ENCODE measurements at regions not wholly inside any gene's neighbourhood (a gene's known extent, or its start where the extent isn't known, plus 50 kb on each side); places are given as distances from the start of the nearest gene placed in this dataset.
A peak's percentile ranks its signal among the peaks of the same experiment; 100 is the strongest.
"Not testable (repeated sequence)": the region's sequence is repeated elsewhere in the genome, so short reads cannot be mapped to it uniquely, and the experiment has no call there.

- no peak for DNase-seq
Observed at GRCh38 chr10:120208488-120208887, 248.5 kb upstream of the PLPP4 start.

DNA sequence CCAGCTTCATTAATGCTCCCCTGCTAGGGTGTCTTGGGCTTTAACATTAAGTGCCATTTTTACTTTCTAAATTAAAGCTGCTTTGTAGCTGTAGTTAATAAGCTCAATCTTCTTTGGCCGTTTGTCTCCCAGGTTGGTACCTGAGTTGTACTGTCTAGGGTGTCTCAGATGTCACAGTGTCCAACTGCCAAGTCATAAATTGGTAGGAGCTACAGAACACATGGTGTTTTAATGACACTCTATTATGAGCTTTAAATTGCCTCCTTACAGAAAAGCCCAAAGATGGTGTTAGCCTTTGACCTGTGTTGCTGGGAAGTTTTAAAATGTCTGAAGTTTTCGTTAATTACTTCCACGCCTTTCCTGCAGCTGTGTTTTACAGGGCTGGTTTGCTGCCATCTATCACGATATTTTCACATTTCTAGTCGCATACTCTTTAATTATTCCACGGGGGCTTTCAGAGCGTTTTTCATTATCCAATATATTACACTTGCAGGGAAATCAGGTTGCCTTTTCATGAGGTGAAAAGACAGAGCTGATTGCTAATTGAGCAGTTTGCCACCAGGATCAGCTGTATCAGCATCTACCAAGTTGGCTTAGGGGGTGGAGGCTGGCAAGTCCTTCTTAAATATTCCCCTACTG, 247.8 kb upstream of the PLPP4 start:
- peak; percentile 11 for DNase-seq

DNA sequence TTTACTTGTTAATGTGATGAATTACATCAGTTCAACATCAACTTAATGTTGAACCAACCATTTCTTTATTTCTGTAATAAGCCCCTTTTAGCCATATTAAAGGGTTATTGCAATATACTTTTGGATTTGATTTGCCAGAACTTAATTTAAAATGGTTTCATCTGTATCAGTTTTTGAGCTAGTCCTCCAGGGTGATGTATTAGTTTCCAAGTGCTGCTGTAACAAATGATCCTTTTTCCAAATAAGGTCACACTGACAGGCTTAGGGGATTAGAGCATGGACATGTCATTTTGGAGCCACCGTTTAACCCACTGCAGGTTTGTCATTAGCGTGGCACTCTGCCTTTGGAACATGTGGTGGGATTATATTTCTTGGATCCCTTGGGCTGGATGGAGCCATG, 244.8 kb upstream of the PLPP4 start:
- DNase-seq, result no peak

DNA sequence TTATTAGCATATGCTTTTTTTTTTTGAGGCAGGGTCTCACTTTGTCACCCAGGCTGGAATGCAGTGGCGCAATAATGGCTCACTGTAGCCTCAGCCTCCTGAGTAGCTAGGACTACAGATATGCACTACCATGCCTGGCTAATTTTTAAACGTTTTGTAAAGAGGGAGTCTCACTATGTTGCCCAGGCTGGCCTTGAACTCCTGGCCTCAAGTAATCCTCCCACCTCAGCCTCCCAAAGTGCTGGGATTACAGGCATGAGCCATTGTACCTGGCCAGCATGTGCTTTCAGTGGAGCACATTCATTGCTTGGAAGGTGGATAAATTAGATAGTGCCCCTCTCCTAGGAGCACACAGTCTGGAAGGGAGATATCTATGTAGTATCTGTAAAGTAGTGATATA, 243.7 kb upstream of the PLPP4 start:
- DNase-seq, result not testable (repeated sequence)

DNA sequence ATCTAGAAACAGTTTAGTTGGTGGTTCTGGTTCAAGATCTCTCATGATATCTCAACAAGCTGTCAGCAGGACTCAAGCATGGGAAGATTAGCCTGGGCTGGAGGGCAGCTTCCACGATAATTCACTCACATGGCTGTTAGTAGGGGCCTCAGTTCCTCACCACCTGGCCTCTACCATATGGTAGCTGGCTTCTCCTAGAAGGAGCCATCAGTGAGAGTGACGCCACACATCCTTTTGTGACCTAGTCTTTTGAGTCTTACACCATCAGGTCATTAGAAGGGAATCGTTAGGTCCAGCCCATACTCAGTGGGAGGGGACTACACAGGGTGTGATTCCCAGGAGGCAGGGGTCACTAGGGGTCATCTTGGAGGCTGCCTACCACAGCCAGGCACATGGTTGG, 239.3 kb upstream of the PLPP4 start:
- no peak for DNase-seq

DNA sequence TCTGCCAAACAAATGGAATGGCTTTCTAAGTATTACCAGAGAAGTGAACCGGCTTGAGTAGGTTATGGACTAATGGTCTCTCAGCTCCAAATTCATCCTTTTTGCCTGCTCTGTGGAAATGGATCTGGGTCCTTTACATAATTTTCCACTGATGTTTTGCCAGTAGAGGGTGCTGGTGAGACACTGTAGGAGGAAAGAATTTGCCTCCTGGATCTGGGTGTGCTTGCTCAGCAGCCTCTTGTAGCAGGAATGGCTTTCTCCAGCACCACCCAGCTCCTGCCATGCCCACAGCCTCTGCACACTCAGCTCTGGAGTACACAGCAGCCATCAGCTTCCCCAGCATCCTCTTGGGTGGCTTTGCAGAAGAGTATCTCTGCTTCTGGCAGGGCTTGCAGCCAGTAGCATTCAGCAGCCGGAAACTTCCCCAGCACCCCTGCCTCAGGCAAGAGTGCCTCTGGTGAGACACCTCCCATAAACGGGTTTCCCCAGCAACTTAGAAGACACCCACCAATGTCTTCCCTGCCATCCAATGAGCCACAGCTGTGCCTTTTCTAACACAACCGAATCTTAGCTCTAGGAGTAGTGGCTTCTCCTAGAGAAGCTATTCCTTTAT, 235.0 kb upstream of the PLPP4 start:
- DNase-seq, result peak; percentile 18

GRCh38 chr10:120229641-120230040, 227.4 kb upstream of the PLPP4 start:
- DNase-seq, result no peak

- DNase-seq, result not testable (repeated sequence)
Observed at GRCh38 chr10:120239695-120240094, 217.3 kb upstream of the PLPP4 start.

DNA sequence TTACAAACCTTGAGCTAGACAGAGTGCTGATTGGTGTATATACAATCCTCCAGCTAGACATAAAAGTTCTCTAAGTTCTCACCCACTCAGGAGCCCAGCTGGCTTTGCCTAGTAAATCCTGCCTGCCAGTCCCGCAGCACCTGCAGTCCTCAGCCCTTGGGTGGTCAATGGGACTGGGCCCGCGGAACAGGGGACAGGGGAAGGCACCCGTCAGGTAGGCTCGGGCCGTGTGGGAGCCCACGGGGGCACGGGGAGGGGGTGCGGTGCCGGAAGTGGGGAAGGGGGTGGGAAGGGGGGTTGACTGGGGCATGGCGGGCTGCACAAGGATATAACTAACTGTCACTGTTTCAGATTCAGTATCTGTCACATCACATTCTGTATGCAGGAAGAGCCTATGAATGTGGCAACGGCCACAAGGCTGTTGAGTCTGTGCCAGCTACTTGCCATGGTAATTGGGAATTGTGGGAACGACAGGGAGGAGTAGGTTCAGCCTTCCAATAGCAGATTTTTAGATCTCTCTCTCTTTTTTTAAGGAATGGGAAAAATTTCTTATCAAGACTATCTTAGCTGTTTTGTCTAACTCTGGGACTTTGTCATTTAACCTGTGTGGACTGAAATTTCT, 205.1 kb upstream of the PLPP4 start:
- DNase-seq, result no peak

- no peak for DNase-seq
Observed at GRCh38 chr10:120253131-120253530, 203.9 kb upstream of the PLPP4 start.

GRCh38 chr10:120260456-120260855, 196.6 kb upstream of the PLPP4 start:
- DNase-seq, result no peak

DNA sequence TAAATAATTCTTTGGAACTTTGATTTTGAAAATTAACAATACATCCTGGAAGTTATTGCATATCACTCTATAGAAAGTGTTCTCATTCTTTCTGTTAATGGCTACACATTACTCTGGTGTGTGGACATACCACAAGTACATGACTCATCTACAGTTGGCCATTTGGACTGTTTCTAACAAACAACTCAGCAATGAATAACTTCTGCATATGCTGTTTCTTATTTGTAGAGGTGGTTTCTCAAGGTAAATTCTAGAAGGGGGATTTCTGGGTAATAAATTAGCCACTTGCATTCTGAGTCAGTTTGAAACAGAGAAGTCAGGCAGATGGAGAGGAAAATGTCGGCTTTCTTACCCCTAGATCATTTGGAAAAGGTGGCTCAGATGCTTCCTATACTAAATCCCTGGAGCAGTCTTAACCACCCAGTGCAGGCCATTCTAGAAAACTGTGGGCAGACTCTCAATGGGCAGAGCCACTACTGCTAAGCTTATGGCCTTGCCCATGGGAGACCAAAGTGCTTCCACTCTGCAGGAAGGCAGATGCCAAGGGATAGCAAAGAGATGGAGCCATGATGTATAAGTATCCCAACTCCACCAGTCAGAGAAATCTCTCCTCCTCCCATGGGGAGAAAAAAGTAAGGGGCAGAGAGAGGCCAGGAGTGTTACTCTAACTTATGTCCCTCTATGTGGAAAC, 194.0 kb upstream of the PLPP4 start:
- no peak for DNase-seq

DNA sequence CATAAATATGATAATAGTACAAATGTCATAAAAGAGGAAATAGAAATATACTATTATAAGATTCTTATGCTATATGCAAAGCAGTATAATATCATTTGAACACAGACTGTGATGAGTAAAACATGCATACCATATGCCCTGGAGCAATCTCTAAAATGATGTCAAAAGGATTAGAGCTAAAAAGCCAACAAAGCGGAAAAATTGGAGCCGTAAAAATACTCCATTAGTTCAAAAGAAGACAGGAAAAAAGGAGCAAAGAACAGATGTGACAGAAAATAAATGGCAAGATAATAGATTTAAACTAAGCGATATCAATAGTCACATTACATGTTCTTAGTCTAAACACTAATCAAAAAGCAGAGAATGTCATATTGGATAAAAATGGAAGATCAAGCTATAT, 191.0 kb upstream of the PLPP4 start:
- DNase-seq, result no peak

GRCh38 chr10:120270906-120271305, 186.1 kb upstream of the PLPP4 start:
- DNase-seq, result no peak

DNA sequence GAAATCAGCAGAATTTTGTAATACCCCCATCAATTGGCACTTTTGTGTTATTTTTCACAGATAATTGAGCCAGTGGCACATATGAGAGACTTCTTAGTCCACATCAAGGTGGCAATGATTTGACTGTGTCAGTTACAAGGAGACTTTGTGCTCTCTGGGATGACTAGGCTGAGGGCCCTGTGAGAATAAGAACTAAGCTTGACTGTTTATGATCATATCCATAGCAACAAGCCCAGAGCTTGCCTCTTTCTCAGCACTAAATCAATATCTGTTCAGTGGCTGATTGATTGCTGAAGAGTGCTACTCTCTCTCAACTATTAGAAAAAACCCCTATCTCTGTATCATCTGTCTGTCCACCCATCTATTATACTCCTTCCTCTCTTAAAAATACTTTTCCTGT, 185.3 kb upstream of the PLPP4 start:
- no peak for DNase-seq

- no peak for DNase-seq
Observed at GRCh38 chr10:120272350-120272749, 184.7 kb upstream of the PLPP4 start.

DNA sequence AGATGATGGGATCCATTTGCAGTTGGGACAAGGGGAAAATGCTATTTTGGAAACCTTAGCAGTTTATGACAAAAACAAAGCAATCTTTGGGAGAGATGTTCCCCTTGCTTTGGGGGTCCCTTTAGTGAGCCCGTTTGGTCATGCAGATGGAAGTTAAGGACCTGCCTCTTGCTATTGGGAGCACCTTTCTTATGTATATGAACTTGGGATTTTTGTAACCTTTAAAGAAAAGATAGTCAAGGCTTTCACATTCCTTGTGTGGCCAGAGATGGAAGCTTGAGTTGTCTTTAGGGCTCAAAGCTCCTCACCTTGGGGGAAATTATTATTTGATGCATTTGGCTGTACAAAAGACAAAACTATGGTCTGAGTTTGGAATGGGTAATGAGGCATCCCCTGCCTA, 179.0 kb upstream of the PLPP4 start:
- DNase-seq, result no peak

DNA sequence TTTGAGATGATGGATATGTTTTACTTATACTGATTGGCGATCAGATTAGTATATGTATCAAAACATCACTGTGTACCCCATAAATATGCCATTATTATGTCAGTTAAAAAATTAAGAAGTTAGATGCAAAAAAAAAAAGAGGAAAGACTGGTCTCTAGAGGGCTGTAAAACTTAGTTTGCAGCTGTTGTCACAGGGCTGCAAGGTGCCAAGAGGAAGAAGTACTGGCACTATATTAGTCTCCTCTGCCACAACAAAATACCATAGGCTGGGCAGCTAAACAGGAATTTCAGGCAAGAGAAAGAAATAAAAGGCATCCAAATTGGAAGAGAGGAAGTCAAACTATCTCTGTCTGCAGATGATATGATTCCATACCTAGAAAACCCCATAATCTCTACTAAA, 177.8 kb upstream of the PLPP4 start:
- no peak for DNase-seq

DNA sequence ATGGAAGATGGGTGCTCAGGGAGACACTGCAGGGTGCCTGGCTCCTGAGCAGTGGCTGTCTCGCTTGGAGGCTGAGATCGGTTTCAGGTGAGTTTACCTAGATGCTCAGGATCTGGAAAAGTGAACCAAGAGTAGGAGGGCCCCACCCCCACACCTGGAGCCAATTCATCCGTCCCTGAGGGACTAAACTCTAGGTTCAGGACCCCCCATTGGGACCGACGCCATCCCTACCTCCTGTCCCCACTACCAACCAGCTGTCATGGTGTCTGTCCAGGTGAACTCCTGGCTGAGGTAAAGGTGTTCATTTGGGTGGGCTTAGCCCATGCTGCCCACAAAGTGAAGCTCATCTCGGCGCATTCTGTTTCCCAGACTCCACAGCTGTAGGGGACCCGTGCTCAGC, 174.6 kb upstream of the PLPP4 start:
- DNase-seq, result no peak

GRCh38 chr10:120282846-120283492, 174.1 kb upstream of the PLPP4 start:
- DNase-seq, result no peak

DNA sequence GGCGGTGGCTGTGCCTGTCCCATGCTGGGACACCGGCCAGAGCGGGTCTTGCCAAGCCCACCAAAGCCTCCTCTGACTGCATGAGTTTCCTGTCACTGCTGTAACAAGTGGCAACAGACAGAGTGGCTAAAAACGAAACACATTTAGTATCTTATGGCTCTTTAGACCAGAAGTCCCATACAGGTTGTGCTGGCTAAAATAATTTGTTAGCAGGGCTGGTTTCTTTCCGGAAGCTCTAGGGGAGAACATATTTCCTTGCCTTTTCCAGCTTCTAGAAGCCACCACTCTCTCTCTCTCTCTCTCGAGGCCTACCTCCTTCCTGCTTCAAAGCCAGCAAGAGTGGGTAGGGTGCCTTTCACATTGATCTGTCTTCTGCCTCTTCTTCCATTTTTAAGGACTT, 171.6 kb upstream of the PLPP4 start:
- no peak for DNase-seq

- DNase-seq, result no peak
Observed at GRCh38 chr10:120286280-120286679, 170.7 kb upstream of the PLPP4 start.

DNA sequence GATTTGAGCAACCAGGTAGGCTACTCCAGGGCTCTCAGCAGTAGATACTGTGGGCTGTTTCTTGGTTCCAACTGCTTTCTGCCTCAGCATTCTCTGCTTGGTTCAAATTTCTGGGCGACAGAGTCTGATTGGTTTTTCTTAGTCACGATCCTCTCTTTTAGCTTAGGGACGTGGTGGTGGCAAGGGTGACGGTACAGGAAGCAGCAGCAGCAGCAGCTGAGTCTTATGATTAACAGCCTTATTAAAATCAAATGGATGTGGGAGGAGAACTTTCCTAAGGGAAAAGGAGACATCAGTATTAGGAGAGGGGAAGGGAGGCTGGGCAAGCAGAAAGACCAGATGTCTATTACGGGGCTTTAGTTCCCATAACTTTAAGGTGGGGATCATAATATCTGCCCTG, 156.5 kb upstream of the PLPP4 start:
- no peak for DNase-seq

DNA sequence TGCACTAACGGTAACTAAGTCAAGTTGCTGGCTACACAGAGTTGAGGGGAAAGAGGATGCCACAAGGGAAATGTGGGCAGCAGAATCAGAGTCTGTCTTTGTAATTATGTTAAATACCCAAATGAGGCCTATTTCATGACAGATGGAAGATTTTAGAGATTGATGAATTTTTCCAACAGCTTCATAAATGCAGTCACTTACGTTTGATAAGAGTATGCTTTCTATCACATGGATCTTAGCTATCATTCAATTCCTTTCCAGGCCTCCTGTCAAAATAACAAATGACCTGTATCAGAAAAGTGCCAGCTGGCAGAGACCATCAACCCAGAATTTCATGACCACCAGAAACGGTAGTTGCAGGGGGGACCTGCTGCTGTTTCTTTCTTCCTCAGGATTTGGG, 148.4 kb upstream of the PLPP4 start:
- no peak for DNase-seq
